Neuronal stem cell (in vitro differentiated cells): ENCODE measurements at regions not wholly inside any gene's neighbourhood (a gene's known extent, or its start where the extent isn't known, plus 50 kb on each side); places are given as distances from the start of the nearest gene placed in this dataset.

ENCODE experiments used
- DNase-seq: peaks from one replicate; pipeline ENCODE4 v3.0.0-alpha.2; 2013; ENCODE audit warnings: low spot score
- H2AFZ ChIP-seq: one replicate; pipeline ENCODE4 v1.6.1; 2013; ENCODE audit warnings: mild to moderate bottlenecking, low read length, inconsistent platforms
- H2AK5ac ChIP-seq: 2 replicates; pipeline ENCODE4 v1.6.1; 2013; ENCODE audit warnings: low read depth, mild to moderate bottlenecking, inconsistent platforms, low read length, moderate library complexity, mixed read lengths
- H2BK120ac ChIP-seq: 2 replicates; pipeline ENCODE4 v1.6.1; 2013; ENCODE audit warnings: low read depth, mild to moderate bottlenecking, inconsistent platforms, low read length, moderate library complexity, mixed read lengths
- H2BK12ac ChIP-seq: one replicate; pipeline ENCODE4 v1.6.1; 2013; ENCODE audit warnings: low read length, inconsistent platforms
- H2BK15ac ChIP-seq: 2 replicates; pipeline ENCODE4 v1.6.1; 2013; ENCODE audit warnings: mild to moderate bottlenecking, low read length, inconsistent platforms, mixed read lengths
- H2BK5ac ChIP-seq: one replicate; pipeline ENCODE4 v1.6.1; 2013; ENCODE audit warnings: inconsistent platforms, mild to moderate bottlenecking, low read length, moderate library complexity
- H3K14ac ChIP-seq: one replicate; pipeline ENCODE4 v1.6.1; 2013; ENCODE audit warnings: low read length, inconsistent platforms
- H3K18ac ChIP-seq: 2 replicates; pipeline ENCODE4 v1.6.1; 2013; ENCODE audit warnings: low read length, inconsistent platforms
- H3K23ac ChIP-seq: 2 replicates; pipeline ENCODE4 v1.6.1; 2013; ENCODE audit warnings: low read depth, mild to moderate bottlenecking, mixed read lengths, low read length, inconsistent platforms; ENCODE audit not compliant: poor library complexity
- H3K27ac ChIP-seq: replicated peaks from 3 replicates; pipeline ENCODE4 v1.5.1; 2013; ENCODE audit warnings: low read length, inconsistent platforms
- H3K27me3 ChIP-seq, 3 experiments: 2 replicates each; pipeline ENCODE4 v1.6.1; 2013; ENCODE audit warnings: low read length in 3 of 3, mild to moderate bottlenecking in 2 of 3, inconsistent platforms in 1 of 3, low read depth in 1 of 3, mixed read lengths in 1 of 3, moderate library complexity in 1 of 3; ENCODE audit not compliant: control insufficient read depth in 3 of 3, insufficient read depth in 3 of 3
- H3K36me3 ChIP-seq, 2 donors: replicated peaks in 1 of 2; 2 replicates each; pipeline ENCODE4 v1.6.1; 2013; ENCODE audit warnings: low read length in 2 of 2; ENCODE audit not compliant: control insufficient read depth in 2 of 2, insufficient read depth in 2 of 2
- H3K4ac ChIP-seq: 2 replicates; pipeline ENCODE4 v1.6.1; 2013; ENCODE audit warnings: inconsistent platforms, mild to moderate bottlenecking, low read length, moderate library complexity
- H3K4me1 ChIP-seq, 2 donors: 1 replicate in 1 of 2; 2 replicates in 1 of 2; pipeline ENCODE4 v1.6.1; 2013; ENCODE audit warnings: low read length in 2 of 2, low read depth in 1 of 2; ENCODE audit not compliant: control insufficient read depth in 2 of 2, insufficient read depth in 1 of 2
- H3K4me2 ChIP-seq: one replicate; pipeline ENCODE4 v1.6.1; 2013; ENCODE audit warnings: mild to moderate bottlenecking, low read length, inconsistent platforms; ENCODE audit not compliant: insufficient read depth, poor library complexity, severe bottlenecking
- H3K4me3 ChIP-seq, 2 donors: 2 replicates each; pipeline ENCODE4 v1.5.1; 2013; ENCODE audit warnings: low read length in 2 of 2, mild to moderate bottlenecking in 2 of 2, inconsistent platforms in 1 of 2, moderate library complexity in 1 of 2
- H3K79me1 ChIP-seq: one replicate; pipeline ENCODE4 v1.6.1; 2013; ENCODE audit warnings: low read depth, mild to moderate bottlenecking, inconsistent platforms, low read length, moderate library complexity
- H3K9ac ChIP-seq: one replicate; pipeline ENCODE4 v1.6.1; 2013; ENCODE audit warnings: mild to moderate bottlenecking, low read depth, low read length, inconsistent platforms; ENCODE audit not compliant: poor library complexity
- H3K9me3 ChIP-seq, 2 donors: replicated peaks in 1 of 2; 2 replicates each; pipeline versions ENCODE3 to v1.6.1; 2013; ENCODE audit warnings: low read length in 2 of 2, mild to moderate bottlenecking in 2 of 2, inconsistent platforms in 1 of 2, low read depth in 1 of 2, mixed read lengths in 1 of 2, moderate library complexity in 1 of 2; ENCODE audit not compliant: control insufficient read depth in 2 of 2, insufficient read depth in 1 of 2
- H4K8ac ChIP-seq: one replicate; pipeline ENCODE4 v1.6.1; 2013; ENCODE audit warnings: low read depth, mild to moderate bottlenecking, inconsistent platforms, low read length, moderate library complexity
- H4K91ac ChIP-seq: one replicate; pipeline ENCODE4 v1.6.1; 2013; ENCODE audit warnings: low read length, low read depth, mild to moderate bottlenecking, inconsistent platforms; ENCODE audit not compliant: poor library complexity
- WGBS, 2 donors: extraction: QIAGEN DNeasy Blood & Tissue Kit; methylation state at CpG; one replicate each; pipeline ENCODE4 v1.1.7; 2013; ENCODE audit warnings: missing lambda C conversion rate in 2 of 2, mixed read lengths in 1 of 2; ENCODE audit not compliant: insufficient read length in 2 of 2, insufficient replicate concordance in 1 of 2; ENCODE audit errors: extremely low coverage in 2 of 2; 5-methylcytosine and 5-hydroxymethylcytosine counted together

GRCh38 chr3:20736287-20736852, 550.4 kb upstream of the SGO1 start:
- no peak overlapping the region for H4K8ac ChIP-seq
- H2AFZ ChIP-seq: no peak overlapping the region

GRCh38 chr3:20729185-20729584, 543.2 kb upstream of the SGO1 start:
- Histone ChIP-seq H3K79me1 (no peaks in the 10 kb centered on the region), H4K8ac (no peak overlapping the region), H2BK120ac (no peak overlapping the region), H4K91ac (no peak overlapping the region), H3K14ac (no peak overlapping the region), H3K18ac (no peak overlapping the region), H3K9me3 (peaks cover 0 to 4% of the 10 kb centered on the region in 2 donors), H2BK5ac (no peak overlapping the region), H3K23ac (no peak overlapping the region), H3K4me1 (no peaks in the 10 kb centered on the region), H3K4me2 (no peak overlapping the region), H2AK5ac (no peak overlapping the region), H2AFZ (no peak overlapping the region), H3K36me3 (no peaks in the 10 kb centered on the region), H2BK12ac (no peak overlapping the region), H3K9ac (no peak overlapping the region), H2BK15ac (no peak overlapping the region), H3K27me3 (no peaks in the 10 kb centered on the region), H3K4ac (no peak overlapping the region), H3K4me3 (no peak overlapping the region), H3K27ac (no peak overlapping the region)
- WGBS, 2 donors: no CpG with 5 or more reads among the region's 1 CpG
- no peak for DNase-seq

More at GRCh38 chr3:20736287-20736852, 550.4 kb upstream of the SGO1 start:
- Histone ChIP-seq H3K27ac (no peak overlapping the region), H3K4me1 (peaks cover 0 to 2% of the 10 kb centered on the region in 2 donors), H3K4me3 (no peak overlapping the region), H3K36me3 (no peaks in the 10 kb centered on the region), H3K27me3 (no peaks in the 10 kb centered on the region), H4K91ac (no peak overlapping the region), H3K4me2 (no peak overlapping the region), H3K9ac (no peak overlapping the region), H2BK5ac (no peak overlapping the region), H2AK5ac (no peak overlapping the region), H3K14ac (no peak overlapping the region), H3K18ac (no peak overlapping the region), H2BK15ac (no peak overlapping the region), H3K79me1 (no peaks in the 10 kb centered on the region), H2BK120ac (no peak overlapping the region), H3K23ac (no peak overlapping the region), H3K4ac (no peak overlapping the region), H2BK12ac (no peak overlapping the region), H3K9me3 (peaks cover 0 to 4% of the 10 kb centered on the region in 2 donors)
- 86% methylated on average over 1 of the region's 5 CpGs; no CpG with 5 or more reads in 1 of the 2 donors for WGBS, 2 donors
- DNase-seq: no peak

DNA sequence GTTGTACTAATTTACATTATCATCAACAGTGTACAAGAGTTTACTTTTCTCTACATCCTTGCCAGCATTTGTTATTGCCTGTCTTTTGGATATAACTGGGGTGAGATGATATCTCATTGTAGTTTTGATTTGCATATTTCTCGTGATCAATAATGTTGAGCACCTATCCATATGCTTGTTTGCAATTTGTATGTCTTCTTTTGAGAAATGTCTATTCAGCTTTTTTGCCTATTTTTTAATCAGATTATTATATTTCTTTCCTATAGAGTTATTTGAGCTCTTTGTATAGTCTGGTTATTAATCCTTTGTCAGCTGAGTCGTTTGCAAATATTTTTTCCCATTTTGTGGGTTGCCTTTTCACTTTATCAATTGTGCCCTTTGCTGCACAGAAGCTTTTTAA, 540.8 kb upstream of the SGO1 start:
- H4K8ac ChIP-seq: no peak overlapping the region
- no peak overlapping the region for H2BK15ac ChIP-seq
- no peak for DNase-seq
- no peak overlapping the region for H4K91ac ChIP-seq
- no peak overlapping the region for H3K18ac ChIP-seq
- no peaks in the 10 kb centered on the region for H3K4me1 ChIP-seq
- H3K9me3 ChIP-seq: no peaks in the 10 kb centered on the region
- H2BK5ac ChIP-seq: no peak overlapping the region
- no peak overlapping the region for H2BK12ac ChIP-seq
- no peak overlapping the region for H3K27ac ChIP-seq
- no peak overlapping the region for H3K4ac ChIP-seq
- H3K4me2 ChIP-seq: no peak overlapping the region
- H3K27me3 ChIP-seq: no peaks in the 10 kb centered on the region
- H2AK5ac ChIP-seq: no peak overlapping the region
- no peak overlapping the region for H3K23ac ChIP-seq
- no peak overlapping the region for H2BK120ac ChIP-seq
- no peaks in the 10 kb centered on the region for H3K36me3 ChIP-seq
- no peak overlapping the region for H3K14ac ChIP-seq
- no peak overlapping the region for H3K9ac ChIP-seq
- no peaks in the 10 kb centered on the region for H3K79me1 ChIP-seq
- H3K4me3 ChIP-seq: no peak overlapping the region
- H2AFZ ChIP-seq: no peak overlapping the region
- WGBS, 2 donors: no CpG with 5 or more reads among the region's 2 CpGs

GRCh38 chr3:20724241-20724640, 538.2 kb upstream of the SGO1 start:
- no peak for DNase-seq
- H2BK12ac ChIP-seq: no peak overlapping the region
- H2AFZ ChIP-seq: no peak overlapping the region
- H3K4me2 ChIP-seq: no peak overlapping the region
- no peak overlapping the region for H3K27ac ChIP-seq
- H3K9ac ChIP-seq: no peak overlapping the region
- no peak overlapping the region for H2AK5ac ChIP-seq
- H3K4me1 ChIP-seq: no peaks in the 10 kb centered on the region
- no peaks in the 10 kb centered on the region for H3K36me3 ChIP-seq
- H2BK5ac ChIP-seq: no peak overlapping the region
- no peak overlapping the region for H2BK120ac ChIP-seq
- H2BK15ac ChIP-seq: no peak overlapping the region
- no peak overlapping the region for H3K14ac ChIP-seq
- H4K8ac ChIP-seq: no peak overlapping the region
- WGBS, 2 donors: no CpG with 5 or more reads among the region's 1 CpG
- no peak overlapping the region for H3K4ac ChIP-seq
- no peak overlapping the region for H3K4me3 ChIP-seq
- H3K18ac ChIP-seq: no peak overlapping the region
- H3K23ac ChIP-seq: no peak overlapping the region
- no peaks in the 10 kb centered on the region for H3K9me3 ChIP-seq
- H4K91ac ChIP-seq: no peak overlapping the region
- H3K27me3 ChIP-seq: no peaks in the 10 kb centered on the region
- H3K79me1 ChIP-seq: no peaks in the 10 kb centered on the region
